CD4-positive, alpha-beta T cell treated with Interleukin-6 for 4 hours (primary cell): ENCODE measurements at regions not wholly inside any gene's neighbourhood (a gene's known extent, or its start where the extent isn't known, plus 50 kb on each side); places are given as distances from the start of the nearest gene placed in this dataset.

Experiments
- DNase-seq: peaks from one replicate; pipeline ENCODE4 v3.0.0-alpha.2; 2020; ENCODE audit warnings: mixed read lengths

GRCh38 chr22:47573141-47573540 lies 810.7 kb downstream of the TBC1D22A start:
- DNase-seq: no peak

- DNase-seq: no peak
Observed at GRCh38 chr22:47572443-47572842, 810.0 kb downstream of the TBC1D22A start.

- no peak for DNase-seq
Observed at GRCh38 chr22:47571616-47572015, 809.2 kb downstream of the TBC1D22A start.

GRCh38 chr22:47570851-47571250 lies 808.4 kb downstream of the TBC1D22A start:
- DNase-seq: no peak

GRCh38 chr22:47570300-47570685 lies 807.8 kb downstream of the TBC1D22A start:
- no peak for DNase-seq

- no peak for DNase-seq
Observed at GRCh38 chr22:47569389-47570299, 807.2 kb downstream of the TBC1D22A start.

DNA sequence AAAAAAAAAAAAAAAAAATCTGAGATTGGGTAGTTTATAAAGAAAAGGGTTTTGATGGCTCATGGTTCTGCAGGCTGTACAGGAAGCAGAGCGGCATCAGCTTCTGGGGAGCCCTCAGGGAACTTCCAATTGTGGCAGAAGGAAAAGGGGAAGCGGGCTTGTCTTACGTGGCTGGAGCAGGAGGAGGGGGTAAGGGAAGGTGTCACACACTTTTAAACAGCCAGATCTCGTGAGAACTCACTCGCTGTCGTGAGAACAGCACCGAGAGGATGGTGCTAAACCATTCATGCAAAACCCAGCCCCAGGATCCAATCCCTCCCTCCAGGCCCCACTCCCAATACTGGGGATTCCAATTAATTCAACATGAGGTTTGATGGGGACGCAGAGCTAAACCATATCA lies 806.2 kb downstream of the TBC1D22A start:
- no peak for DNase-seq

DNA sequence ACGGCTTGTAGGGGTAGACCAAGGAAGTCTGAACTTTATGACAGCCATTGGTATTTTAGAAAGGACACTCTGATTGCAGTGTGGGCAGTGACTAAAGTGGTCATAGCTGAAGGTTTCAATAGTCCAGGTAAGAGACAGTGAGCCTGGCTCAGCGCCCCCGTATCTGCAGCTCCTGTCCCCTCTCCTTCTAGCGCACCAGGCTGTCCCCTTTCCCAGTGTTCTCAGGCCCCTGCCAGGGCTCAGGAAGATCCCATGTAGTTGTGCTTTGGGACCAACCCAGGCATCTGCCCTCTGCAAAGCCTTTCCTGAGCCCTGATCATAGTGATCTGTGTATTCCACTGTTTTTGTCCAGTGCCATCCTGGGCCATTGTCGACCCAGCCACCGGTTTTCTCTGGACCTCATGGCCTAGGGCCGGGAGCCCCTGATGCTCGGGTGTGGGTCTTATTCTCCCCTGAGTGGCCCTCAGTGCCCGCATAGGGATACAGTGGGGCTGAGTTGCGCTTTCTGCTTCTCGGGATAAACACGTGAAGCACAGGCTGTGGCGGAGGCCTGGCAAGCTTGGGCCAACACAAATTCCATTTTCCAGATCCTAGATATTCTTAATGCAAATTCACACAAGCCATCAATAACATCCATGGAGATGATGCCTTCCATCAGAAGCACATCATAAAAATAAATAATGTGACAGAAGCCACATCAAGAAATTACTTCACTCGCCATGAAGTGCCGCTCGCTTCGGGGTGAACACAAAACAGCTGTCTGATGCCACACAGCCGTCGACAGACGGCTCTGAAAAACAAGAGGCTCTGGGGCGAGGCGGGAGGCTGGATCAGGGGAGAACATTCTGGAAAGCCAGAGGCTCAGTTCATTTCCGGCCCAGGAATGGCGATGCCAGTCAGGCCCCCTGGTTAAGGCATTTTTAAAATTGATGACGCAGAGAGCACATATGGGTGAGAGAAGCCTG lies 805.0 kb downstream of the TBC1D22A start:
- DNase-seq: no peak

DNA sequence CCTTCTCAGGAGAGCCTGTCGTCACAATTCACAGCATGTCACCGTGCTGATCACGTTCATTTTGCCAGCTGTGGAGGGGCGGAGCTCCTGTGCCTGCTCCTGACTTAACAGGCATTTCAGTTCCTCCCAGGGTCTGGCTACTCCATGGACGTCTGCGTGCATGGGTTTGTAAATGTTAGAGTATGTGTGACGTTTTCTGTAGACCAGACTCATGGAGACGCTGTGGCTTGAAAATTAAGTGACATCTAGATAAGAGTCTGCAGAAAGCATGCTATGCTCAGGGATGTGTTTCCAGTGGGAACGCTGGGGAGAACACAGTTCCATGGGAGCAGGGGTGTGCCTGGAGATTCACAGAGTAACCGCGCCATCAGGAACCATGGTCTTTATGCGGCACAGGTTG lies 804.0 kb downstream of the TBC1D22A start:
- DNase-seq: no peak

GRCh38 chr22:47565607-47566006 lies 803.2 kb downstream of the TBC1D22A start:
- no peak for DNase-seq

GRCh38 chr22:47564651-47565434 lies 802.4 kb downstream of the TBC1D22A start:
- DNase-seq: no peak

GRCh38 chr22:47564158-47564450 lies 801.7 kb downstream of the TBC1D22A start:
- no peak for DNase-seq

GRCh38 chr22:47563406-47564157 lies 801.1 kb downstream of the TBC1D22A start:
- no peak for DNase-seq

GRCh38 chr22:47561766-47562165 lies 799.3 kb downstream of the TBC1D22A start:
- DNase-seq: no peak

- no peak for DNase-seq
Observed at GRCh38 chr22:47561115-47561675, 798.7 kb downstream of the TBC1D22A start.

GRCh38 chr22:47558828-47559700 lies 796.6 kb downstream of the TBC1D22A start:
- DNase-seq: no peak

DNA sequence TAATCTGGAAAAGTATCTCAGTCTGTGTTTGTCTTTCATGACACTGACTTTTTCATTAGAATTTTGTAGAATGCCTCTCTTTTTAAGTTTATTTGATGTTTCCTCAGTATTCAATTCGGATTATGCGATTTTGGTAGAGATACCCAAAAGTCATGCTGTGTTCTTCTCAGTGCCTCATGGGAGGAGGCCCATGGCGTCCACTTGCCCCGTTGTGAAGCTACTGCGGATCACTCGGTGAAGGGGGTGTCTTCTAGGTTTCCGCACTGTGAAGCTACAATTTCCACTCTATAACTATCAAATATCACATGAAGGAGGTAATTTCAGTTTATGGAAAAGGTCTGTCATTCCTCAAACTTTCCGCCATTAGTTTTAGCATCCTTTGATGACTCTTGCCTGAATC lies 794.0 kb downstream of the TBC1D22A start:
- no peak for DNase-seq

DNA sequence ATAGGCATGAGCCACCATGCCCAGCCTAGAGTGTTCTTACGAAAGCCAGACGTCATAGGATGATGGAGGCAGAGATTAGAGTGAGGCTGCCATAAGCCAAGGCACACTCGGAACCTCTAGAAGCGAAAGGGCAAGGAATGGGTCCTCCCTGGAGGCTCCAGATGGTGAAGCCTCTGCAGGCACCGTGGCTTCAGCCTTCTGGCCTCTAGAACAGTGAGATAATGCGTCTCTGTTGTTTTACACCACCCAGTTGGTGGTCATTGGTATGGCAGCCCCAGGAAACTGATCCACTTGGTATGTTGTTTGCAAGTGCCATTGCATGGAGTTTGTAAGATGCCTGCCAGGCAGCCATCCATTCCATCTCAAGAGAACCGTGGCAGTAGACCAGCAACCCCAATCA lies 791.0 kb downstream of the TBC1D22A start:
- no peak for DNase-seq

DNA sequence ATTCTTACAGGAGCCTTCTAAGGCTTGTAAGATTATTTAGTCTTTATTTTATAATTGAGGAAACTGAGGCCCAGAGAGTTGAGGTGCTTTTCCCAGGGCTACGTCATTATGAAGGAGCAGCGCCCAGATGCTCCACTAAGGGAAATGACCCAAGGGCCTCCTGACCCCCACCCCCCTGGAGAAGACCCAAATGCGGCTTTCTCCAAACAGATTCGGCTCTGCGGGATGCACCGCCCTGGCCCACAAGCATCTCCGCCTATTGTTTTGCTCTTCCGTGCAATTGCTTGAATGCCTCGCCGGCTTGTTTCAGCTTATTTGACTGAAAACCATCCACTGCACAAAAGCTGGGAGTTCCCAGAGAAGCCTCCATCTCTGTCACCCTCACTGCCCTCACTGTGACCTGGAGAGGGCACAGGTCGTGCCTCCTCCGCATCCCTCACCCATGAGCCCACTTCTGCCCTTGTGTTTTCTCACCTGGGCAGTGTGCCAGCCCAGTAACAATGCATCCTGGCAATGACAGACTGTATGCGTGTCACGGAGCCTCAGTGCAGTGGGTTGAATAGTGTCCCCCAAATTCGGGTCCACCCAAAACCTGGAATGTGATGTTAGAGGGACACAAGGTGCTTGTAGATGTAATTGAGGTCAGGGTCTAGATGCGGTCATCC lies 790.2 kb downstream of the TBC1D22A start:
- no peak for DNase-seq

GRCh38 chr22:47552024-47552423 lies 789.6 kb downstream of the TBC1D22A start:
- DNase-seq: no peak
